DOHH2 (cell line): ENCODE measurements at regions not wholly inside any gene's neighbourhood (a gene's known extent, or its start where the extent isn't known, plus 50 kb on each side); places are given as distances from the start of the nearest gene placed in this dataset.

Source experiments
- H3F3A ChIP-seq: fragments of 200-600 bp; sonication (generic), shearing (Covaris generic); 2 replicates; pipeline ENCODE4 v1.6.0; 2016; ENCODE audit warnings: antibody characterized with exemption, mild to moderate bottlenecking; ENCODE audit not compliant: control insufficient read depth, insufficient read depth
- H3K27ac ChIP-seq: fragments of 200-600 bp; sonication (generic); 2 replicates; pipeline ENCODE4 v1.5.1; 2014; ENCODE audit warnings: low read depth, mild to moderate bottlenecking, low read length, moderate library complexity
- H3K27me3 ChIP-seq: fragments of 200-600 bp; sonication (generic); 2 replicates; pipeline ENCODE4 v1.6.1; 2014; ENCODE audit warnings: mild to moderate bottlenecking, low read length, mixed read lengths; ENCODE audit not compliant: control insufficient read depth
- H3K36me3 ChIP-seq: fragments of 200-600 bp; sonication (generic); 2 replicates; pipeline ENCODE4 v1.6.1; 2014; ENCODE audit warnings: mild to moderate bottlenecking, low read length, moderate library complexity, mixed read lengths; ENCODE audit not compliant: control insufficient read depth
- H3K4me1 ChIP-seq: fragments of 200-600 bp; sonication (generic); 2 replicates; pipeline ENCODE4 v1.6.1; 2014; ENCODE audit warnings: mild to moderate bottlenecking, low read length, mixed read lengths; ENCODE audit not compliant: control insufficient read depth
- H3K4me2 ChIP-seq: fragments of 200-600 bp; sonication (generic); 2 replicates; pipeline ENCODE4 v1.6.0; 2014; ENCODE audit warnings: mild to moderate bottlenecking, low read length, moderate library complexity
- H3K4me3 ChIP-seq: fragments of 200-600 bp; sonication (generic); 2 replicates; pipeline ENCODE4 v1.5.1; 2014; ENCODE audit warnings: mild to moderate bottlenecking, low read length, mixed read lengths
- H3K79me2 ChIP-seq: fragments of 200-600 bp; sonication (generic); 2 replicates; pipeline ENCODE4 v1.6.1; 2014; ENCODE audit warnings: mild to moderate bottlenecking, low read length, mixed read lengths; ENCODE audit not compliant: control insufficient read depth
- H3K9me2 ChIP-seq: fragments of 200-600 bp; sonication (generic); replicated peaks from 2 replicates; pipeline ENCODE4 v1.6.1; 2014; ENCODE audit warnings: mild to moderate bottlenecking, low read length, mixed read lengths; ENCODE audit not compliant: control insufficient read depth
- H3K9me3 ChIP-seq: fragments of 200-600 bp; sonication (generic); 2 replicates; pipeline ENCODE4 v1.6.1; 2014; ENCODE audit warnings: antibody characterized with exemption, low read length, mixed read lengths; ENCODE audit not compliant: control insufficient read depth, insufficient read depth
- H4K20me1 ChIP-seq: fragments of 200-600 bp; sonication (generic); 2 replicates; pipeline ENCODE4 v1.6.0; 2014; ENCODE audit warnings: low read depth, mild to moderate bottlenecking, antibody characterized with exemption, low read length, moderate library complexity; ENCODE audit not compliant: control insufficient read depth, insufficient read depth
- EZH2phosphoT487 ChIP-seq: fragments of 200-600 bp; sonication (generic); IDR thresholded peaks from 2 replicates; pipeline ENCODE4 v1.6.1; 2017; ENCODE audit warnings: borderline replicate concordance, mild to moderate bottlenecking, antibody characterized with exemption, low read length, moderate library complexity, mixed read lengths
- TF ChIP-seq, protein P1 (sequence below): fragments of 200-600 bp; sonication (generic); IDR thresholded peaks from one replicate; pipeline ENCODE4 v1.5.1; 2014; ENCODE audit warnings: antibody characterized with exemption, mild to moderate bottlenecking, low read depth, low read length; ENCODE audit not compliant: poor library complexity, severe bottlenecking

DNA sequence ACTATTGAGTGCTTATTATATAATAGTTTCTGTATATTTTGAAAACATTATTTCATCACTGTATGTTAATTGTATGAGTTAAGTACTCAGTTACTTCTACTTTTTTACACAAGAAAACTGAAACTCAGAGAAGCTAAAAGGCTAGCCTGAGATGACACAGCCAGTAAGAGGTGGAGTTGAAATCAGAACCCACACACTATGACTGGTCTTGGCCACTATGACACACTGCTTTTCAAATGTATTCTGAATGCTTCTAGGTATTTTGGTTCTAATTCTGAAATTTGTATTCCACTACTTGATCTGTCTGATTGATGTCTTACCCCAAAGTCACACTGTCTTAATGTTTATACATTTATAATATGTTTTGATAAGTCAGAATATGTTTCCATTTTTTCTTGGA lies 181.8 kb downstream of the ZDHHC21 start:
- Histone ChIP-seq H3K4me3 (no peak overlapping the region), H3K4me1 (no peaks in the 10 kb centered on the region), H3K27ac (no peak overlapping the region), H3K9me3 (no peaks in the 10 kb centered on the region), H3K27me3 (no peaks in the 10 kb centered on the region), H3K79me2 (no peaks in the 10 kb centered on the region), H4K20me1 (no peaks in the 10 kb centered on the region), H3K9me2 (no peaks in the 10 kb centered on the region), H3K4me2 (no peak overlapping the region), H3F3A (no peaks in the 10 kb centered on the region), H3K36me3 (no peaks in the 10 kb centered on the region)
- TF ChIP-seq, protein P1, sequence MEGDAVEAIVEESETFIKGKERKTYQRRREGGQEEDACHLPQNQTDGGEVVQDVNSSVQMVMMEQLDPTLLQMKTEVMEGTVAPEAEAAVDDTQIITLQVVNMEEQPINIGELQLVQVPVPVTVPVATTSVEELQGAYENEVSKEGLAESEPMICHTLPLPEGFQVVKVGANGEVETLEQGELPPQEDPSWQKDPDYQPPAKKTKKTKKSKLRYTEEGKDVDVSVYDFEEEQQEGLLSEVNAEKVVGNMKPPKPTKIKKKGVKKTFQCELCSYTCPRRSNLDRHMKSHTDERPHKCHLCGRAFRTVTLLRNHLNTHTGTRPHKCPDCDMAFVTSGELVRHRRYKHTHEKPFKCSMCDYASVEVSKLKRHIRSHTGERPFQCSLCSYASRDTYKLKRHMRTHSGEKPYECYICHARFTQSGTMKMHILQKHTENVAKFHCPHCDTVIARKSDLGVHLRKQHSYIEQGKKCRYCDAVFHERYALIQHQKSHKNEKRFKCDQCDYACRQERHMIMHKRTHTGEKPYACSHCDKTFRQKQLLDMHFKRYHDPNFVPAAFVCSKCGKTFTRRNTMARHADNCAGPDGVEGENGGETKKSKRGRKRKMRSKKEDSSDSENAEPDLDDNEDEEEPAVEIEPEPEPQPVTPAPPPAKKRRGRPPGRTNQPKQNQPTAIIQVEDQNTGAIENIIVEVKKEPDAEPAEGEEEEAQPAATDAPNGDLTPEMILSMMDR: no peak
- no peak for TF ChIP-seq EZH2phosphoT487

DNA sequence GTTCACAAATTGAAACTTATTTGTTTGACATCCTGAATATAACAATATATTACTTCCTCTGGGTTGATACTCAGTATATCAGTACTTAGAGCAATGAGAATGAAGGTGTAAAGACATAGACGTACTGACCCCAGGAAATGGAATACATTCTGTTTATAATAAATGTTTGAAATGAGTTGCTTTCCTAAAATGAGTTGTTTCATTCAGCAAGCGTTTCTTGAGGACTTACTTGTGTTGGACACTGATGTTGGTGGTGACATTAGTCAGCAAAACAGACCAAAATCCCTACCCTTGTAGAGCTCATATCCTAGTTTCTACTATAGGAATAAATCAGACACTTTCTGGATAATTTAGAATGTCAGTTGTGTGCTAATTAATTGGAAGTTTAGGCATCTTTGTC lies 184.3 kb downstream of the ZDHHC21 start:
- H3K4me3 ChIP-seq: no peak overlapping the region
- no peaks in the 10 kb centered on the region for H4K20me1 ChIP-seq
- H3K27ac ChIP-seq: no peak overlapping the region
- no peak overlapping the region for H3K4me2 ChIP-seq
- no peaks in the 10 kb centered on the region for H3K9me2 ChIP-seq
- H3K27me3 ChIP-seq: no peaks in the 10 kb centered on the region
- H3K9me3 ChIP-seq: no peaks in the 10 kb centered on the region
- H3K4me1 ChIP-seq: no peaks in the 10 kb centered on the region
- TF ChIP-seq EZH2phosphoT487: no peak
- TF ChIP-seq, protein P1: no peak
- no peaks in the 10 kb centered on the region for H3K79me2 ChIP-seq
- H3F3A ChIP-seq: no peaks in the 10 kb centered on the region
- no peaks in the 10 kb centered on the region for H3K36me3 ChIP-seq

DNA sequence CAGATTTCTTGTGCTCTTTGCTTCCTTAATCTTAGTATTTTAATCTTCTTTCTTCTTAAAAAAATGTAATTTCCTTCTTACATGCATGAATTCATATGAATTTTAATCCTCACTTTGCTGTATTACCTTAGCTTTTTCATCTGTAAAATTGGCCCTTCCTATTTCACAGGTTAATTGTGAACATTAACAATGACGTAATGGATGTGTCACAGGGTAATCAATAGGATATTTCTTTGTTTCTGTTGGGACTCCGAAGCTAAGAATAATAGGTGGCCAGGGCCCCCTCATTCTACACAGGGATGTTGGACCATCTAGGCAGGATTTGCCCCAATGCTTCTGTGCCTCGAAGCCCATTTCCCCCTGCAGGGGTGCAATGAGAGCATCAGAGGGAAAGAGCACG lies 187.4 kb upstream of the NFIB start:
- Histone ChIP-seq H4K20me1 (no peaks in the 10 kb centered on the region), H3K36me3 (no peaks in the 10 kb centered on the region), H3K79me2 (no peaks in the 10 kb centered on the region), H3K9me2 (no peaks in the 10 kb centered on the region), H3K9me3 (no peaks in the 10 kb centered on the region), H3K4me1 (no peaks in the 10 kb centered on the region), H3K27me3 (no peaks in the 10 kb centered on the region), H3F3A (no peaks in the 10 kb centered on the region), H3K4me3 (no peak overlapping the region), H3K4me2 (no peak overlapping the region), H3K27ac (no peak overlapping the region)
- no peak for TF ChIP-seq EZH2phosphoT487

DNA sequence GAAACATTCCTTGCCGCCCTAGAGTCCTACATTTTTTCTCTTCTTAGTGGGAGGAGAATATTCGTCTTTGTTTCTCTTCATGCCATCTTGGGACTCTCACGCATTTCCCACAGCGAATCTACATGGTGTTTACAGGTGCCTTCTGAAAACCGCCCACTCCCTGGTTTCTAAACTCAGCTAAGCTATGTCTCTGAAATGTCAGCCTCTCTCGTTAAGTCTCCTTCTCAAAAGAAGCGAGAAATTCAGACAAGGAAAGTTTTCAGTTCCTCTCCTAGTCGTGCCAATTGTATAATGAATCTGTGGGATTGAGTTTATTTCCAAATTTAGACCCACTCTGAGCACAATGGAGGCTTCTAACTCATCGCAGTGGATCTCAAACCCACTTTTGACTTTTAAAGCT lies 186.8 kb upstream of the NFIB start:
- no peaks in the 10 kb centered on the region for H3K4me1 ChIP-seq
- no peaks in the 10 kb centered on the region for H3K9me3 ChIP-seq
- H3F3A ChIP-seq: no peaks in the 10 kb centered on the region
- H3K27ac ChIP-seq: no peak overlapping the region
- no peaks in the 10 kb centered on the region for H3K27me3 ChIP-seq
- no peak overlapping the region for H3K4me2 ChIP-seq
- H3K4me3 ChIP-seq: no peak overlapping the region
- no peaks in the 10 kb centered on the region for H3K36me3 ChIP-seq
- H3K9me2 ChIP-seq: no peaks in the 10 kb centered on the region
- H4K20me1 ChIP-seq: no peaks in the 10 kb centered on the region
- TF ChIP-seq, protein P1: no peak
- TF ChIP-seq EZH2phosphoT487: no peak
- H3K79me2 ChIP-seq: no peaks in the 10 kb centered on the region
